Large intestine (tissue), 3 donors: ENCODE measurements at regions not wholly inside any gene's neighbourhood (a gene's known extent, or its start where the extent isn't known, plus 50 kb on each side); places are given as distances from the start of the nearest gene placed in this dataset.

Source experiments
- DNase-seq, 2 donors: peaks; one replicate each; pipeline versions ENCODE4 v3.0.0 to v3.0.0-alpha.2; 2013
- H3K27ac ChIP-seq: one replicate; pipeline ENCODE4 v1.5.1; 2013; ENCODE audit warnings: low read length
- H3K27me3 ChIP-seq: 2 replicates; pipeline ENCODE4 v1.6.1; 2013; ENCODE audit warnings: low read length; ENCODE audit not compliant: control insufficient read depth, insufficient read depth
- H3K36me3 ChIP-seq: 2 replicates; pipeline ENCODE4 v1.6.1; 2013; ENCODE audit warnings: low read length; ENCODE audit not compliant: control insufficient read depth, insufficient read depth
- H3K4me1 ChIP-seq: one replicate; pipeline ENCODE4 v1.6.1; 2013; ENCODE audit warnings: low read length; ENCODE audit not compliant: control insufficient read depth, insufficient read depth
- H3K4me3 ChIP-seq: one replicate; pipeline ENCODE4 v1.5.1; 2013; ENCODE audit warnings: low read length
- H3K9me3 ChIP-seq: one replicate; pipeline ENCODE4 v1.6.1; 2013; ENCODE audit warnings: mild to moderate bottlenecking, low read depth, low read length, moderate library complexity; ENCODE audit not compliant: control insufficient read depth
- WGBS: methylation state at CpG from one replicate; pipeline ENCODE4 v1.1.5; 2013; ENCODE audit warnings: low lambda C conversion rate; ENCODE audit not compliant: insufficient coverage; 5-methylcytosine and 5-hydroxymethylcytosine counted together

- Histone ChIP-seq H3K27ac (no peak overlapping the region), H3K9me3 (no peaks in the 10 kb centered on the region), H3K4me1 (no peaks in the 10 kb centered on the region), H3K36me3 (no peaks in the 10 kb centered on the region), H3K27me3 (no peaks in the 10 kb centered on the region), H3K4me3 (no peak overlapping the region)
- no peak for DNase-seq
- no CpG with 5 or more reads among the region's 3 CpGs for WGBS
These were observed 55.5 kb upstream of the SRRM4 start for GRCh38 chr12:118925826-118926225.
